ENCODE measurements at regions not wholly inside any gene's neighbourhood (a gene's known extent, or its start where the extent isn't known, plus 50 kb on each side); places are given as distances from the start of the nearest gene placed in this dataset.

DNA sequence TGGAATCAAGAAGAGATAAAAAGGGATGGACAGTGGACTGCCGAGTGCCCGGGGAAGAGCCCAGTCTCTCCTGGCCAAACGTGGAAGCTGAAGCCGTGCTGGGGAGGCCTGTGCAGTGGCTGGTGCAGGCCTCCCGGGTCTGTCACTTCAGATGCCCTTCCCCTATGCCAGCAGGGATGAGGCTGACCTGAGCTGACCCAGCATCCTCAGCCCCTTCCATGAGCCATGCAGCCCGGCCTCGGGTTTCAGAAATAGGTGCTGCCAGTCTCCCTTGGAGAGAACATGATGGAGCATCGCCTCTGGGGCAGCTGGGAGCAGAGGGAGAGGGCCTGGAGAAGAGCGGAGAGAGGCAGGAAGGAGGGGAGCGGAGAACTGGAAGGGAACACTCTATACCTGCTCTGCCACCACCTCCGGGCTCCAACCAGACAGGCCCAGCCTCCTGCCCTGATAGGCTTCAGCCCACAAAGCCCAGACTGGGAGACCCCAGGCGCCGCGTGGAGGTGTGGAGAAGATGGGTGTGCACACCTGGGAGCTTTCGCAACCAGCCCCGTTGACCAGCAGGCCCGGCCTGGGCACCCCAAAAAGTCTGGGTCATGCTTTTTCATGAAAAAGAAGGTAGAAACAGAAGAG lies 68.6 kb upstream of the PPP2R2D start:
- H3K27ac ChIP-seq: no peak overlapping the region
- no peaks in the 10 kb centered on the region for H3K4me1 ChIP-seq
- no peak for TF ChIP-seq POLR2A (IDR thresholded peaks at IDR 0.05)
- no peak for TF ChIP-seq EP300 (IDR thresholded peaks at IDR 0.05)
- TF ChIP-seq, protein P1, sequence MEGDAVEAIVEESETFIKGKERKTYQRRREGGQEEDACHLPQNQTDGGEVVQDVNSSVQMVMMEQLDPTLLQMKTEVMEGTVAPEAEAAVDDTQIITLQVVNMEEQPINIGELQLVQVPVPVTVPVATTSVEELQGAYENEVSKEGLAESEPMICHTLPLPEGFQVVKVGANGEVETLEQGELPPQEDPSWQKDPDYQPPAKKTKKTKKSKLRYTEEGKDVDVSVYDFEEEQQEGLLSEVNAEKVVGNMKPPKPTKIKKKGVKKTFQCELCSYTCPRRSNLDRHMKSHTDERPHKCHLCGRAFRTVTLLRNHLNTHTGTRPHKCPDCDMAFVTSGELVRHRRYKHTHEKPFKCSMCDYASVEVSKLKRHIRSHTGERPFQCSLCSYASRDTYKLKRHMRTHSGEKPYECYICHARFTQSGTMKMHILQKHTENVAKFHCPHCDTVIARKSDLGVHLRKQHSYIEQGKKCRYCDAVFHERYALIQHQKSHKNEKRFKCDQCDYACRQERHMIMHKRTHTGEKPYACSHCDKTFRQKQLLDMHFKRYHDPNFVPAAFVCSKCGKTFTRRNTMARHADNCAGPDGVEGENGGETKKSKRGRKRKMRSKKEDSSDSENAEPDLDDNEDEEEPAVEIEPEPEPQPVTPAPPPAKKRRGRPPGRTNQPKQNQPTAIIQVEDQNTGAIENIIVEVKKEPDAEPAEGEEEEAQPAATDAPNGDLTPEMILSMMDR (IDR thresholded peaks at IDR 0.05): no peak
- DNase-seq (ENCODE audit: low spot score in 2 of 2): no peak
- 85 to 87% methylated on average over 17 of the region's 17 CpGs for WGBS, 2 donors
- no peaks in the 10 kb centered on the region for H3K27me3 ChIP-seq
- no peaks in the 10 kb centered on the region for H3K36me3 ChIP-seq
- no peak overlapping the region for H3K4me3 ChIP-seq
- peaks cover 0 to 30% (median 0%) of the 10 kb centered on the region in 4 donors for H3K9me3 ChIP-seq

DNA sequence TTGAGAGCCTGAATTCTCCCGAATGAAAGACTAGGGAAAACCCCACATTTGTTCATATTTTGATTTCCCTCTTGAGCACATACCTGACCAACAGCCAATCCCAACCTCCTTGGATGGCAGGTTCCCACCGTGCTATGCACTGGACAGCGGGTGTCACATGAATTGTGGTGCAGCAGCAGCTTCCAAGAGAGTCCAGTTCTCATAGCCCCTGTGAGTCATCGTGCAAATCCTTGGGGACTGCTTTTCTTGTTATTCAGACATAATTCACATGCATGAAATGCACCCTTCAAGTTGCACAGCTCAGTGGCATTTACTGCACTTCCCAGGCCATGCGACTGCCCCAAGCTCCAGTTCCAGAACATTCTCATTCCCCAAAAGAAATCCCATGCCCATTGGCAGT lies 67.8 kb upstream of the PPP2R2D start:
- Histone ChIP-seq H3K4me1 (no peaks in the 10 kb centered on the region), H3K4me3 (no peak overlapping the region), H3K36me3 (no peaks in the 10 kb centered on the region), H3K9me3 (peaks cover 0 to 22% (median 0%) of the 10 kb centered on the region in 4 donors), H3K27ac (no peak overlapping the region), H3K27me3 (no peaks in the 10 kb centered on the region)
- WGBS, 2 donors: 82 to 93% methylated on average over 5 of the region's 5 CpGs
- DNase-seq (ENCODE audit: low spot score in 2 of 2): no peak
- TF ChIP-seq, protein P1 (IDR thresholded peaks at IDR 0.05): no peak
- TF ChIP-seq EP300 (IDR thresholded peaks at IDR 0.05) (no peak), POLR2A (IDR thresholded peaks at IDR 0.05) (no peak)

DNA sequence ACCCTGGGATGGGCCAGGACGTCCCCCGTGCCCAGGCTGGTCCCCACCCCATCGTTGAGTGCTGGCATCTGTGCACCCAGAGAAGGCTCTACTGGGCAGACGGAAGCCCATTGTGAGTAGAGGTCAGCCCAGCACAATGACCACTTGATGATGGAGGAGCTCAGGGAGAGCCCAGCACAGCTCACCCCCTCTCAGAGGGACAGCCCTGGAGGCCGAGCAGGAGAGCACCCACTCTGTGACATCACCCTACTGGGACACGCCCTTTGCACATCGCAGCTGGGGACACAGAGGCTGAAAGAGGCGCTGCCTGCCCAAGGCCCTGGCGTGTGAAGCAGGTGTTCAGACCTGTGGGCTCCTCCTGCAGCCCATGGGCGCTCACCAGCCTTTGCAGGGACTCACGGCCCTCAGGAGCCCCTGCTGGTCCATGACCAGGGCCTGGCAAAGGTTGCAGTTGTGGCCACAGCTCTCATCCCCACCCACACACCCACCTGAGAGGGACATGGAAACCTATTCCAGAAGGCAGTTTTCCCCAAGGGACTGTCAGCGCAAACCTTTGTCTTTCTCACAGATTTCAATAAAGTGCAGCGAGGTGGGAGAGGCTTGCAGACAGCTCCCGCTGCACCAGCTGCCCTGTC lies 67.2 kb upstream of the PPP2R2D start:
- TF ChIP-seq EP300 (IDR thresholded peaks at IDR 0.05) (no peak), POLR2A (IDR thresholded peaks at IDR 0.05) (no peak)
- TF ChIP-seq, protein P1 (IDR thresholded peaks at IDR 0.05): no peak
- Histone ChIP-seq H3K9me3 (peaks cover 0 to 20% (median 0%) of the 10 kb centered on the region in 4 donors), H3K27me3 (no peaks in the 10 kb centered on the region), H3K4me1 (no peaks in the 10 kb centered on the region), H3K27ac (no peak overlapping the region), H3K36me3 (no peaks in the 10 kb centered on the region), H3K4me3 (no peak overlapping the region)
- WGBS, 2 donors: 76 to 87% methylated on average over 13 to 14 of the region's 14 CpGs
- no peak for DNase-seq (ENCODE audit: low spot score in 2 of 2)

DNA sequence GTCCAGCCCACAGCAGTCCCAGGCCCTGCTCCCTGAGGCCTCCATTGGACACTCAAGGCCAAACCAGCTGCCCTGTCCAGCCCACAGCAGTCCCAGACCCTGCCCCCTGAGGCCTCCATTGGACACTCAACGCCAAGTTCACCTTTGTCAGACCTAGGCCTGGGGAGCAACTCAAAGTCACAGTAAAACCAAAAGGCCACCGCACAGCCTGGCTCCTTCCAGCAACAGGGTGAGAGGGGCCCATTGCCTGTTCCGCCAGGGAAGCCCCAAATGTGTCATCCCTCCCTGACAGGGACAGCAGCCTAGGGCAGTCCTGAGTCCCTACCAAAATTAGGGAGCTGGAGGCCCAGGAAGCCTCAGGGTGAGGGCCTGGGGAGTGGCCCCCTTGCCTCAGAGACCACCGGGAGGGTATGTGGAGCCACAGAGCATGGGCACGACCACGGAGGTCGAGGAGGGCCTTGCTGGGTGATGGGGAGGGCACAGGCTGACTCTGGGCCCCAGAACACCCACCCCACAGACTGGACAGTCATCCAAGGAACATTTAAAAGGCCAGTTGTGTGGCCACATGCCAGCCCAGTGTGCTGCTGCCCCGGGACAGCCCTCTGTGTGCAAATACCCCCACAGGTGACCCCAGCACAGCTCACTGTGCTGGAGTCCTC lies 66.5 kb upstream of the PPP2R2D start:
- WGBS, 2 donors: 93 to 94% methylated on average over 7 to 8 of the region's 8 CpGs
- no peak for TF ChIP-seq EP300 (IDR thresholded peaks at IDR 0.05)
- TF ChIP-seq, protein P1 (IDR thresholded peaks at IDR 0.05): no peak
- no peak for DNase-seq (ENCODE audit: low spot score in 2 of 2)
- Histone ChIP-seq H3K9me3 (peaks cover 0 to 20% (median 0%) of the 10 kb centered on the region in 4 donors), H3K36me3 (no peaks in the 10 kb centered on the region), H3K4me1 (no peaks in the 10 kb centered on the region), H3K4me3 (no peak overlapping the region), H3K27me3 (no peaks in the 10 kb centered on the region), H3K27ac (no peak overlapping the region)
